Upper lobe of left lung (tissue), 6 donors: ENCODE measurements at regions not wholly inside any gene's neighbourhood (a gene's known extent, or its start where the extent isn't known, plus 50 kb on each side); places are given as distances from the start of the nearest gene placed in this dataset.

Experiments used
- ATAC-seq, 2 donors: fragments of 200-7000 bp; cut with Tn5 transposase; one replicate each; pipeline ENCODE4 v1.9.1; 2022; ENCODE audit warnings: mild to moderate bottlenecking in 2 of 2, moderate library complexity in 2 of 2; ENCODE audit not compliant: low FRiP score in 2 of 2
- DNase-seq, 2 donors: peaks; one replicate each; pipeline ENCODE4 v3.0.0-alpha.2; 2019 to 2020
- H3K27ac ChIP-seq, 4 donors: fragments of 200-600 bp; sonication (generic); one replicate each; pipeline ENCODE4 v1.5.1; 2016 to 2019
- H3K27me3 ChIP-seq, 4 donors: fragments of 200-600 bp; sonication (generic); one replicate each; pipeline ENCODE4 v1.5.1; 2017 to 2019
- H3K36me3 ChIP-seq, 4 donors: fragments of 200-600 bp; sonication (generic); one replicate each; pipeline ENCODE4 v1.5.1; 2016 to 2019
- H3K4me1 ChIP-seq, 4 donors: fragments of 200-600 bp; sonication (generic); one replicate each; pipeline ENCODE4 v1.5.1; 2018 to 2019
- H3K4me3 ChIP-seq, 4 donors: fragments of 200-600 bp; sonication (generic); one replicate each; pipeline ENCODE4 v1.5.1; 2017 to 2019; ENCODE audit warnings: mild to moderate bottlenecking in 2 of 4, moderate library complexity in 1 of 4
- H3K9me3 ChIP-seq, 4 donors: fragments of 200-600 bp; sonication (generic); one replicate each; pipeline ENCODE4 v1.5.1; 2018 to 2019
- CTCF ChIP-seq, 6 experiments: fragments of 450-650 bp in 4 of 6; fragments of 200-600 bp in 2 of 6; sonication (generic) in 2 of 6; IDR thresholded peaks; one replicate each; pipeline ENCODE4 v1.5.1; 2016 to 2019; ENCODE audit warnings: antibody characterized with exemption in 6 of 6
- EP300 ChIP-seq, 4 donors: sonication (generic); formaldehyde crosslinking; IDR thresholded peaks; one replicate each; pipeline ENCODE4 v1.5.1; 2017; ENCODE audit warnings: antibody characterized with exemption in 4 of 4, control low read depth in 2 of 4
- POLR2A ChIP-seq, 4 donors: fragments of 450-650 bp; IDR thresholded peaks; one replicate each; pipeline ENCODE4 v1.5.1; 2016 to 2017; ENCODE audit warnings: antibody characterized with exemption in 4 of 4, mild to moderate bottlenecking in 2 of 4
- POLR2AphosphoS5 ChIP-seq, 2 donors: sonication (generic); formaldehyde crosslinking; IDR thresholded peaks; one replicate each; pipeline ENCODE4 v1.5.1; 2017; ENCODE audit warnings: antibody characterized with exemption in 2 of 2
- WGBS, 2 donors: methylation state at CpG; one replicate each; pipeline ENCODE4 v1.1.5; 2017 to 2018; 5-methylcytosine and 5-hydroxymethylcytosine counted together
- donor health status: DM: no; HTN: no; CAD: no; lungs with moderate emphysema.
- donor health status: DM: no; HTN: yes; CAD: no; lungs with severe emphysema.

GRCh38 chr4:84171871-84172270 is 327.2 kb downstream of the NKX6-1 start:
- ATAC-seq, result no peak
- Histone ChIP-seq H3K27ac (no peak overlapping the region), H3K27me3 (no peaks in the 10 kb centered on the region), H3K4me1 (no peaks in the 10 kb centered on the region), H3K9me3 (no peaks in the 10 kb centered on the region), H3K36me3 (no peaks in the 10 kb centered on the region), H3K4me3 (no peak overlapping the region)
- DNase-seq, result no peak
- no peak for TF ChIP-seq POLR2A (IDR thresholded peaks at IDR 0.05)
- 74 to 85% methylated on average over 1 of the region's 1 CpG for WGBS, 2 donors

- no peaks in the 10 kb centered on the region for H3K9me3 ChIP-seq
- 49 to 55% methylated on average over 4 of the region's 4 CpGs for WGBS, 2 donors
- DNase-seq (no peak), ATAC-seq (no peak)
- TF ChIP-seq CTCF (IDR thresholded peaks at IDR 0.05) (no peak), POLR2A (IDR thresholded peaks at IDR 0.05) (no peak), POLR2AphosphoS5 (IDR thresholded peaks at IDR 0.05) (no peak), EP300 (IDR thresholded peaks at IDR 0.05) (no peak)
- H3K27me3 ChIP-seq, result no peaks in the 10 kb centered on the region
- no peaks in the 10 kb centered on the region for H3K4me1 ChIP-seq
- no peak overlapping the region for H3K4me3 ChIP-seq
- H3K27ac ChIP-seq, result no peak overlapping the region
- H3K36me3 ChIP-seq, result no peaks in the 10 kb centered on the region
Measured at GRCh38 chr4:84167564-84167963, 331.5 kb downstream of the NKX6-1 start.

- DNase-seq, result no peak
- Histone ChIP-seq H3K36me3 (no peaks in the 10 kb centered on the region), H3K27me3 (no peaks in the 10 kb centered on the region), H3K27ac (no peak overlapping the region), H3K9me3 (no peaks in the 10 kb centered on the region), H3K4me1 (no peaks in the 10 kb centered on the region), H3K4me3 (no peak overlapping the region)
- no peak for ATAC-seq
- TF ChIP-seq POLR2AphosphoS5 (IDR thresholded peaks at IDR 0.05), result no peak
- no peak for TF ChIP-seq CTCF (IDR thresholded peaks at IDR 0.05)
- TF ChIP-seq EP300 (IDR thresholded peaks at IDR 0.05), result no peak
- TF ChIP-seq POLR2A (IDR thresholded peaks at IDR 0.05), result no peak
Measured at GRCh38 chr4:84167093-84167492, 332.0 kb downstream of the NKX6-1 start.

- Histone ChIP-seq H3K4me1 (no peaks in the 10 kb centered on the region), H3K27ac (no peak overlapping the region), H3K9me3 (no peaks in the 10 kb centered on the region), H3K36me3 (no peaks in the 10 kb centered on the region), H3K4me3 (no peak overlapping the region), H3K27me3 (no peaks in the 10 kb centered on the region)
- DNase-seq (no peak), ATAC-seq (no peak)
- 90 to 100% methylated on average over 1 of the region's 1 CpG for WGBS, 2 donors
- TF ChIP-seq POLR2AphosphoS5 (IDR thresholded peaks at IDR 0.05), result no peak
- TF ChIP-seq CTCF (IDR thresholded peaks at IDR 0.05), result no peak
- no peak for TF ChIP-seq POLR2A (IDR thresholded peaks at IDR 0.05)
- no peak for TF ChIP-seq EP300 (IDR thresholded peaks at IDR 0.05)
Measured at GRCh38 chr4:84166486-84166885, 332.6 kb downstream of the NKX6-1 start.

GRCh38 chr4:84164201-84164600 is 334.9 kb downstream of the NKX6-1 start:
- no peaks in the 10 kb centered on the region for H3K4me1 ChIP-seq
- ATAC-seq (no peak), DNase-seq (no peak)
- WGBS, 2 donors, result 66 to 75% methylated on average over 4 of the region's 4 CpGs
- no peaks in the 10 kb centered on the region for H3K27me3 ChIP-seq
- H3K27ac ChIP-seq, result no peak overlapping the region
- H3K4me3 ChIP-seq, result no peak overlapping the region
- TF ChIP-seq POLR2AphosphoS5 (IDR thresholded peaks at IDR 0.05), result no peak
- TF ChIP-seq CTCF (IDR thresholded peaks at IDR 0.05), result no peak
- no peak for TF ChIP-seq EP300 (IDR thresholded peaks at IDR 0.05)
- no peak for TF ChIP-seq POLR2A (IDR thresholded peaks at IDR 0.05)
- no peaks in the 10 kb centered on the region for H3K36me3 ChIP-seq
- no peaks in the 10 kb centered on the region for H3K9me3 ChIP-seq
